ENCODE measurements at regions not wholly inside any gene's neighbourhood (a gene's known extent, or its start where the extent isn't known, plus 50 kb on each side); places are given as distances from the start of the nearest gene placed in this dataset.
"Not testable (repeated sequence)": the region's sequence is repeated elsewhere in the genome, so short reads cannot be mapped to it uniquely, and the experiment has no call there.

DNA sequence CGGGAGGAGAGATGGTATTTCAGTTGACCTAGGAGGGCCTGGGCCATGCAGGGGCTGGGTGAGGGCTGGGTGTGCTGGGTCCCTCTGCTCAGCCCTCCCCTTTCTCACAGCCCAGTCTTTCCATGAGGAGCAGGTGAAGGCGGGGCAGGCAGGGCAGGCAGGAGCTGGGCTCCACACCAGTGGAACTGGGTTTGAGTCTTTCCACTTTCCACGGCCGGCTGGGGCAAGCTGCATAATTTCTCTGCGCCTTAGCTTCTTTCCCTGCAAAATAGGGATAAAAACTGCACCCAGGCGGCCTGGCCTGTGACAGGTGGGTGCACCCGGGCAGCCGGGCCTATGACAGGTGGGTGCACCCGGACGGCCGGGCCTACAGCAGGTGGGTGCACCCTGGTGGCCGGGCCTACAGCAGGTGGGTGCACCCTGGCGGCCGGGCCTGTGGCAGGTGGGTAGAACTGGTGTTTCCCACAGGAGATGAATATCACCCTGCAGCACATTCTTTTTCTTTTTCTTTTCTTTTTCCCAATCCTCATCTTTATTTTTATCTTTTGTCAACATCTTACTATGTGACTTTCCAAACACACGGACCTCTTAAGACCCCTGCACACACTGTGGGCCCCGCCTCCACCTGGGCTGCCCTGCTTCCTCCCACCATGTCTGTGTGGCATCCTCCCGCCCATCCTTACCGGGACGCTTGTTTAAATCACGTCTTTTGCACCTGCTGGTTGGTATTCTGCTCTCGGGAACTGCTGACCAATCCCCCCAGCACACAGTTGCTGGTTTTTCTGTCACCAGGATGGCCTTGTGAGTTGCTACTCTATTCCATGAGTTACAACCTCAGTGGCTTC, 111.3 kb downstream of the NPIPB11 start:
- H3K36me3 ChIP-seq; H3K4me3 ChIP-seq; H3K27me3 ChIP-seq; H3K27ac ChIP-seq; DNase-seq (ENCODE audit: low spot score in 2 of 2); H3K9me3 ChIP-seq: not testable (repeated sequence)
- WGBS, 2 donors = 88 to 92% methylated on average over 20 to 21 of the region's 21 CpGs
- peaks cover 0 to 40% (median 12%) of the 10 kb centered on the region in 4 donors for H3K4me1 ChIP-seq

DNA sequence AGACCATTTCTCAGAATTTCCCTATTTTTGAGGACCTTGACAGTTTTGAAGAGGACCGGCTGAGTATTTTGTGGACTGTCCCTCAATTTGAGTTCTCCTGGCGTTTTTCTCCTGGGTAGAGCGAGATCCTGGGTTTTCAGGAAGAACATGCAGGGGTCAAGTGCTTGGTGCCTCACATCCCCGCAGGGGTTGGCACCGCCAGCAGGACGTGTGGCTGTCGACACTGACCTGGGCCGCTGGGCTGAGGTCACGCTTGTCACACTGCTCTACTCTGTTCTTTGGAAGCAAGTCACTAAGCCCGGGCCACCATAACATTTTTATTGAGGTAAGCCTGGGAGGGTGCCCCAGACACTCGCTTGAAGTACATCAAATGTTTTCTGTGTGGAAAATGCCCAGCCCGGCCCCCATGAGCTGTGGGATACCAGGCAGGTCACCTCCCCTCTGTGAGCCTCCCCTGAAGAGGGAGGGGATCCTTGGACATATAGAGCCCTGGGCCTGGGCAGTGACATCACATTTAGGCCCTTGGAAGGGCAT, 112.0 kb downstream of the NPIPB11 start:
- not testable (repeated sequence) for H3K27ac ChIP-seq; H3K4me3 ChIP-seq; H3K27me3 ChIP-seq; DNase-seq (ENCODE audit: low spot score in 2 of 2); H3K36me3 ChIP-seq; H3K9me3 ChIP-seq
- WGBS, 2 donors = 77 to 81% methylated on average over 9 to 10 of the region's 12 CpGs
- H3K4me1 ChIP-seq = peaks cover 0 to 41% (median 13%) of the 10 kb centered on the region in 4 donors

DNA sequence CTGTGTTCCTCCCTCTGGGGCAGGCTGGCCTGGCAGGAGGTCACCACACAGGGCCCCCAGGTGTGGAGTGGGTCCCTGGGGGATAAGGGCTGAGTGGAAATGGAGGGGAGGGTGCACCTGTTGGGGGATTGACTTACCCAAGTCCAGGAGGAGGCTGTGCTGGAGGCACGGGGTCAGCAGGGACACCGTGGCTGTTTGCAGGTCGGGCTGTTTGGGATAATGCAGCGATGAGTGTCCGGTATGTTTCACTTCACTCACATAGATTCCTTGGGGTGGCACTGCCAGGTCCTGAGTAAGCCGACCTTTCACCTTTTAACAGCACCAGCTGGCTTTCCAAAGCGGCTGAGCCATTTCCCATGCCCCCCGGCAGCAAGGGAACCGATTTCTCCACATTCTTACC, 113.0 kb downstream of the NPIPB11 start:
- peaks cover 0 to 49% (median 17%) of the 10 kb centered on the region in 4 donors for H3K4me1 ChIP-seq
- H3K9me3 ChIP-seq; H3K36me3 ChIP-seq; H3K27me3 ChIP-seq; H3K4me3 ChIP-seq; DNase-seq (ENCODE audit: low spot score in 2 of 2): not testable (repeated sequence)
- H3K27ac ChIP-seq = peak overlapping the region in 1 of 4 donors; percentile 86
- WGBS, 2 donors = 88 to 94% methylated on average over 5 of the region's 9 CpGs

DNA sequence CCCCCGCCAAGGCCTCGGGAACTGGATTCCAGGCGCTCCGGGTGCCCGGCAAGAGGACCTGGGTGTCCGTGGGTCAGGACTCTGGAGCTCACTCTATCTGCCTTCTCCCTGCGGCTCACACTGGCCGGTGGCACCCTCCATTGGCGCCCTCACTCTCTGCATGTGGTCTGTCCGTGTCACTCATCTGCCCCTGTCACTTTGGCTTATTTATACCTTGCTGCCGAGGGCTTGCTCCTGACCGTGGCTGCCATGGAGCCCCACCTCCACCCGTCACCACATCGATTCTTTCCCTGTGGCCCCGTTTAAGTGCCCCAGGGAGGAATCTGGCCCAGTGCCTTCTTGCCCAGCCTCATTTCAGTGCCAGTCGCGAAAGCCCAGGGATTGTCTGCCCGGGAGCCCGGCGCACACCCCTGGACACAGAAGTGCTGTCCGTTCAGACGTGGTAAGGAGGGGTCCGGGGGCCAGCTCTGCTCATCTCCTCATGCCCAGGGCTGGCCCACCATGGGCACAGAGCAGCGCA, 113.5 kb downstream of the NPIPB11 start:
- not testable (repeated sequence) for H3K36me3 ChIP-seq; H3K27me3 ChIP-seq; H3K4me3 ChIP-seq; DNase-seq (ENCODE audit: low spot score in 2 of 2); H3K9me3 ChIP-seq
- WGBS, 2 donors = 67 to 78% methylated on average over 21 to 23 of the region's 24 CpGs
- Histone ChIP-seq H3K4me1 (peaks cover 0 to 54% (median 17%) of the 10 kb centered on the region in 4 donors), H3K27ac (peak overlapping the region in 1 of 4 donors; percentile 86)

DNA sequence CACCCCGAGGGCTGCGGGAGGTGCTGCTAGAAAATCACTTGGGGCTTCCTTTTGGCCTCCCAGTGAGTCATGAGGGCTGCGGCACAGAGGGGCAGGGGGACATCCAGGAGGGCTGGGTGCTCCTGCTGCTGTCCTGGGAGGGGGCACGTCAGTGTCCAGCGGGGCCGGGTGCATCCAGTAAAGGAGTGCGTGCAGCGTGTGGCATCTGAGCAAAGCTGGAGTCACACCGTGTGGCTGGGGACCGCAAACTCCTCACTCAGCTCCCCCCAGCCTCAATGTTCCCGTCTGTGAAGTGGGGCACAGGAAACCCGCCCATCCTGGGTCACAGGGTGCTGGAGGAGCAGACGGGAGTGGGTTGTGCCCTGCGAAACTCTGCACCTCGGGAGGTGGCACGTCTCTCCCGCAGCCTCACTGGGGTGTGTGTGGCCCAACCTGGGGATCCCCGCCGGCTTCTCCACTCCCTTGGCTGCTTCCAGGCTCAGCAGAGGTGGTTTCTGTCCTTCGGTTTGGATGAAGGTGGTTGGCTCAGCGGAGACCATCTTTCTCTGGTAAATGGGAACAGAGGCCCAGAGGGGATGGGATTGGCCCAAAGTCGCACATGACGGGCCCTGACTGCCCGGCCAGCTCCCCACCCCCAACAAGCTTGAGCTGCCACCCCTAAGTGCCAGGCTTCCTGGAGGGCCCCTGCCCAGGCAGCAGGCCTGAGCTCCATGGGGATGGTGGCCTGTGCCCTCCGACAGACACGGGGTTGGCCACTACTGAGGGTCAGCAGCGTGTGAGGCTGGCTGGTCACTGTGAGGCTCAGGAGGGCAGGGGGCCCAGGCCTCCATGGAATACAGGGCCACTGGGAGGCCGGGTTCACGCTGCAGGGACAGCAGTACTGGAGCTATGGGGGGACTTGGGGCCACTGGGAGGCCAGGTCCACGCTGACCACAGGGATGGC, 114.9 kb downstream of the NPIPB11 start:
- 59 to 78% methylated on average over 13 to 19 of the region's 30 CpGs for WGBS, 2 donors
- not testable (repeated sequence) for H3K27me3 ChIP-seq; H3K9me3 ChIP-seq; H3K36me3 ChIP-seq; DNase-seq (ENCODE audit: low spot score in 2 of 2)
- Histone ChIP-seq H3K4me3 (peak overlapping the region in 1 of 4 donors; percentile 34), H3K4me1 (peaks cover 0 to 64% (median 19%) of the 10 kb centered on the region in 4 donors), H3K27ac (peak overlapping the region; percentile 58 to 86 (median 80))

DNA sequence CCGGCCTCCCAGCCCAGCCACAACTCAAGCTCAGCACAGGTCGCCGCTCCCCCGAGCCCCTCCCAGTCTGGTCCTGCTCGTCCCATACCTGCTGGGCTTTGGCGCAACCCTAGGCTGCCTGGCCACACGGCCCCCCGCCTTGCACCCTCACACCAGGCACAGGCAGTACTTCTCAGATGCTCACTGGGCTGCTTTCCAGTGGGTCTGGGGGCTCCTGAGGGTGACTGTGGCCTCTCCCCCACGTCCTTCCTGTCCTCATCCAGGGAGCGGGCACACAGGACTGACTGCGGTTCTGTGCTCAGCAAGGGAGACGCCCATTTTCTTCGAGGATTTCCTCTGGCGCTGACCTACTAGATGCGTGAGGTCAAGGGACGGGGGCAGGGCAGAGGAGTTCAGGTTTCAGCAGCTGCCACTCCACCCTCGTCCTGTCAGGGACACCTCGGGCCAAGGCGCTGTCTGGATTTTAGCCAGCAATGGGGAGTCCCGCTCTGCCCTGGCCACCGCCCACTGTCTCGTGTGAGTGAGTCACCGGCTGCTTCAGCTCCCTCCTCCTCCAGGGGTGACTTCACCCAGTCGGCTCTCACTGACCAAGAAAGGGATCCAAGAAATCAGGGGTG, 115.8 kb downstream of the NPIPB11 start:
- peak in 1 of 2 donors; percentile 20 for TF ChIP-seq POLR2A (IDR thresholded peaks at IDR 0.05)
- TF ChIP-seq, protein P1, sequence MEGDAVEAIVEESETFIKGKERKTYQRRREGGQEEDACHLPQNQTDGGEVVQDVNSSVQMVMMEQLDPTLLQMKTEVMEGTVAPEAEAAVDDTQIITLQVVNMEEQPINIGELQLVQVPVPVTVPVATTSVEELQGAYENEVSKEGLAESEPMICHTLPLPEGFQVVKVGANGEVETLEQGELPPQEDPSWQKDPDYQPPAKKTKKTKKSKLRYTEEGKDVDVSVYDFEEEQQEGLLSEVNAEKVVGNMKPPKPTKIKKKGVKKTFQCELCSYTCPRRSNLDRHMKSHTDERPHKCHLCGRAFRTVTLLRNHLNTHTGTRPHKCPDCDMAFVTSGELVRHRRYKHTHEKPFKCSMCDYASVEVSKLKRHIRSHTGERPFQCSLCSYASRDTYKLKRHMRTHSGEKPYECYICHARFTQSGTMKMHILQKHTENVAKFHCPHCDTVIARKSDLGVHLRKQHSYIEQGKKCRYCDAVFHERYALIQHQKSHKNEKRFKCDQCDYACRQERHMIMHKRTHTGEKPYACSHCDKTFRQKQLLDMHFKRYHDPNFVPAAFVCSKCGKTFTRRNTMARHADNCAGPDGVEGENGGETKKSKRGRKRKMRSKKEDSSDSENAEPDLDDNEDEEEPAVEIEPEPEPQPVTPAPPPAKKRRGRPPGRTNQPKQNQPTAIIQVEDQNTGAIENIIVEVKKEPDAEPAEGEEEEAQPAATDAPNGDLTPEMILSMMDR (IDR thresholded peaks at IDR 0.05) = peak in 1 of 5 experiments; percentile 23
- peak; percentile 55 to 93 for TF ChIP-seq EP300 (IDR thresholded peaks at IDR 0.05)
- WGBS, 2 donors = 13 to 42% methylated on average over 10 to 11 of the region's 24 CpGs
- peaks cover 0 to 65% (median 19%) of the 10 kb centered on the region in 4 donors for H3K4me1 ChIP-seq

DNA sequence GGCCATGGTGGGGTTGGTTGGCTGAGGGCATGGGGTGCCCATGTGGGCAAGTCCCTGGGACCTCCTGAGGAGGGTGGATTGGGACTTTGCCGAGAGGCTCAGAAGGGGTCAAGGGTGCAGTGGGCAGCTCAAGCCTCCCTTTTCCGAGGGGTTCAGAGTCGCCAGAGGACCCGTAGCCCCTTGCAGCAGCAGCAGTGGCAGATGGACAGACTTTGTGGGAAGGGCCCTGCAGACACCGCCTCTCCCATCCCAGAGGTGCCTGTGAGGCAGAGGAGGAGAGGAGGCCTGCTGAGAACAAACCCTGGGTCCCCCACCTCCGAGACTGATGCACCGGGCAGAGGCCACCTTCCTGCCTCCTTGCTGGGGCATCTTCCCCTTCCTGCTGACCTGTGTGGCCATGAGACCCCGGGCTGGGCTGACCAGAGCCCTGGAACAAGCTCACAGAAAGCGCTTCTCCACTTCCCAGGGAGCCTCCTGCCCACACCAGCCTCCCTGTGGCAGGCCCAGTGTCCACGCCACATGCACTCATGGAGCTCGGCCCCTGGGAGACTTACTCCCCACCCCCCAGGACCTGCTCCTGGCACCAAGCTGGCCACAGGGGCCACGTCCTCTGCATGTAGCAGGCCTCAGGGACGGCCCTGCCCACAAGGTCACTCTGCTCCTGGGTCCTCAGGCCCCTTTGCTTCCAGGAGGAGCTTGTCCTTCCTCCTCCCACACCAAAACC, 116.8 kb downstream of the NPIPB11 start:
- 79 to 95% methylated on average over 6 to 8 of the region's 13 CpGs for WGBS, 2 donors
- not testable (repeated sequence) for H3K27me3 ChIP-seq; DNase-seq (ENCODE audit: low spot score in 2 of 2); H3K9me3 ChIP-seq; H3K36me3 ChIP-seq
- Histone ChIP-seq H3K27ac (peak overlapping the region; percentile 7 to 90 (median 78)), H3K4me3 (peak overlapping the region in 1 of 4 donors; percentile 34), H3K4me1 (peaks cover 0 to 75% (median 22%) of the 10 kb centered on the region in 4 donors)

More for the DNA sequence above, 115.8 kb downstream of the NPIPB11 start:
- peak; percentile 94 to 98 for DNase-seq (ENCODE audit: low spot score in 2 of 2)
- Histone ChIP-seq H3K4me3 (peak overlapping the region in 3 of 4 donors; percentile 23 to 34 (median 28)), H3K36me3 (no peaks in the 10 kb centered on the region), H3K27me3 (no peaks in the 10 kb centered on the region), H3K9me3 (no peaks in the 10 kb centered on the region), H3K27ac (peak overlapping the region; percentile 71 to 90 (median 84))

DNA sequence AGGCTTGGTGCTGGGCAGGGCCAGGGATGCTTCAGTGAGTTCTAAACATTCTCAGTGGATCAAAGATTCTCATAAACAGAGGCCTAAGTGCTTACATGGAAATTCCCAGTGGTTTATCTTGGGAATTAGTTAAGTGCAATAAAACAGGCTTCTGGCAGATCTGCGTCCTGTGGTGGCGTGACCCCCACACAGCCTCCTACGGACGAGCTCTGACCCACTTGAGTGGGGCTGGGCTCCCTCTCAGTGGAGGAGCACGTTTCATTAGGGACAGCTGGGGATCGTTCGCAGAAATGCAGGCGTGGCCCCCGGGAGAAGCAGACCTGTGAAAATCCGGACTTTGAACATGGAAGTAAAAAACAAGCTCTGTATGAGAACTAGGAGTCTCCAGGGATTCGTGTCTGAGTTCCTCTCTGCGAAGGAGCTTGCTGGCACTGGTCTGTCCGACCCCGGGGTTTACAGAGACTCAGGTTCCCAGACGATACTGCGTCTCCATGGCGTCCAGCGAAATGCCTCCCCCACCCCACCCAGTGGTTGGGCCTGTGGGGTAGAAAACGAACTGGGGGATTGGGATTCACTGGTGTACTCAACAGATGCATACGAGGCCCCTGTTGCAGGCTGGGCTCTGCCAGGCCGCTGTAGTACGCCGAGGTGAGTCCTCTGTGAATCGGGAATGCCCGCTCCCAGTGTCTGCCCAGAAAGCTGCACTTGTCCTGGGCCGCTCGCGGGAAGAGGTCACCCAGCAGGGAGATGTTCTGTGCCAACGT, 117.6 kb downstream of the NPIPB11 start:
- H3K9me3 ChIP-seq; H3K4me3 ChIP-seq; H3K27me3 ChIP-seq; DNase-seq (ENCODE audit: low spot score in 2 of 2); H3K36me3 ChIP-seq: not testable (repeated sequence)
- WGBS, 2 donors = 56 to 67% methylated on average over 23 to 26 of the region's 29 CpGs
- Histone ChIP-seq H3K4me1 (peaks cover 0 to 83% (median 23%) of the 10 kb centered on the region in 4 donors), H3K27ac (peak overlapping the region; percentile 7 to 90 (median 72))

DNA sequence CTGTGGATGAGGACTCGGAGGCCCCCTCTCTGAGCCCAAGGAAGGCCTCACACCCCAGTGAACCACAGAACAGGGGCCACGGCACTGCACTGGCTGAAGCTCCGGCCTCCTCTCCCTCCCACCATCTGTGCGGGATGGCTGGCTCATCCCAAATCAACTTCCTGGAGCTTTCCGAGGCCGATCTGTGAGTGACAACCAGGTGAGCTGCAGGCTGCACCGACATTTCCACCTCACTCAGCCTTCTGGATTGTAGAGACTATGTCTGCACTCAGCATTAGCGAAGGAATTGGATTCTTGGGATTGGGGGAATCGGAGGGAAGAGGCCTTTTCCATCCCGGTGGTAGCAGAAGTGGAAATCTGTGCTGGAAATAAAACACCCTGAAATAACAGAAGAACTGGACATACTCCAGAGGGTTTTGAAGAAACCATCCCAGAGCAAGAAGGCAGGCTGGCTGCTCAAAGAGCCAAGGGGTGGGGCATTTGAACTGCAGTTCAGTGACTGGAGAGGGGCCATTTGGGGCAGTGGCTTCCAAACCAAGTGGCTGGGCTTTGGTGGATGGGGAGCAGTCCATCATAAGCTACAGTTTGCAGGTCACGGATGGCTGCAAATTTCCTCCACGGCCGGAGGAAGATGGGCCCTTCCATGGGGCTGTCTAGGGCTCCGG, 118.5 kb downstream of the NPIPB11 start:
- H3K9me3 ChIP-seq; DNase-seq (ENCODE audit: low spot score in 2 of 2); H3K27me3 ChIP-seq; H3K4me3 ChIP-seq; H3K36me3 ChIP-seq: not testable (repeated sequence)
- Histone ChIP-seq H3K4me1 (peaks cover 0 to 80% (median 23%) of the 10 kb centered on the region in 4 donors), H3K27ac (peak overlapping the region in 3 of 4 donors; percentile 59 to 90 (median 86))
- WGBS, 2 donors = 45 to 57% methylated on average over 9 to 10 of the region's 14 CpGs

Measured in tibial nerve (tissue), 4 donors.